ENCODE measurements at regions not wholly inside any gene's neighbourhood (a gene's known extent, or its start where the extent isn't known, plus 50 kb on each side); places are given as distances from the start of the nearest gene placed in this dataset.

DNA sequence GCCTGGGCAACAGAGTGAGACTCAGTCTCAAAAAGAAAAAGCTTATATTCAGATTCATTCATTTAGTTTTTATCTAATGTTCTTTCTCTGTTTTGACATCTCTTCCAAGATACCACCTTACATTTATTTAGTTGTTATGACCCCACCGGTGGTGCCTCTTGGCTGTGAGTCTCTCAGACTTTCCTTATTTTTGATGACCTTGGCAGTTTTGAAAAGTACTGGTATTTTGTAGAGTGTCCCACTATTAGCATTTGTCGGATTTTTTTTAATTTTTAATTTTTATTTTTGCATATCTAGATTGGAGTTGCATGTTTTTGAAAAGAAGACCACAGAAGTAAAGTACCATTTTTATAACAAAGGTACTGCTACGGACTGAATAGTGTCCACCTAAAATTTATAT lies 351.7 kb upstream of the KYNU start:
- TF ChIP-seq, protein P1, sequence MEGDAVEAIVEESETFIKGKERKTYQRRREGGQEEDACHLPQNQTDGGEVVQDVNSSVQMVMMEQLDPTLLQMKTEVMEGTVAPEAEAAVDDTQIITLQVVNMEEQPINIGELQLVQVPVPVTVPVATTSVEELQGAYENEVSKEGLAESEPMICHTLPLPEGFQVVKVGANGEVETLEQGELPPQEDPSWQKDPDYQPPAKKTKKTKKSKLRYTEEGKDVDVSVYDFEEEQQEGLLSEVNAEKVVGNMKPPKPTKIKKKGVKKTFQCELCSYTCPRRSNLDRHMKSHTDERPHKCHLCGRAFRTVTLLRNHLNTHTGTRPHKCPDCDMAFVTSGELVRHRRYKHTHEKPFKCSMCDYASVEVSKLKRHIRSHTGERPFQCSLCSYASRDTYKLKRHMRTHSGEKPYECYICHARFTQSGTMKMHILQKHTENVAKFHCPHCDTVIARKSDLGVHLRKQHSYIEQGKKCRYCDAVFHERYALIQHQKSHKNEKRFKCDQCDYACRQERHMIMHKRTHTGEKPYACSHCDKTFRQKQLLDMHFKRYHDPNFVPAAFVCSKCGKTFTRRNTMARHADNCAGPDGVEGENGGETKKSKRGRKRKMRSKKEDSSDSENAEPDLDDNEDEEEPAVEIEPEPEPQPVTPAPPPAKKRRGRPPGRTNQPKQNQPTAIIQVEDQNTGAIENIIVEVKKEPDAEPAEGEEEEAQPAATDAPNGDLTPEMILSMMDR (conservative IDR thresholded peaks at IDR 0.05 in 1 of 2, IDR thresholded peaks at IDR 0.05 in 1 of 2; ENCODE audit: low read depth in 1 of 2, low read length in 2 of 2) = no peak
- TF ChIP-seq EZH2 (IDR thresholded peaks at IDR 0.05; ENCODE audit: low read length, missing control alignments) = no peak
